Osteocyte (in vitro differentiated cells): ENCODE measurements at regions not wholly inside any gene's neighbourhood (a gene's known extent, or its start where the extent isn't known, plus 50 kb on each side); places are given as distances from the start of the nearest gene placed in this dataset.

Experiments
- DNase-seq: peaks from one replicate; pipeline ENCODE4 v3.0.0; 2021; ENCODE audit warnings: mixed read lengths; ENCODE audit not compliant: unreplicated experiment; ENCODE audit errors: extremely low spot score
- H3K27ac Mint-ChIP-seq: one replicate; pipeline ENCODE4 v1.8.0; 2021; ENCODE audit warnings: mild to moderate bottlenecking, mixed read lengths; ENCODE audit not compliant: unreplicated experiment
- H3K27me3 Mint-ChIP-seq: one replicate; pipeline ENCODE4 v1.8.0; 2021; ENCODE audit warnings: mixed read lengths; ENCODE audit not compliant: unreplicated experiment
- H3K36me3 Mint-ChIP-seq: one replicate; pipeline ENCODE4 v1.8.0; 2021; ENCODE audit warnings: mixed read lengths; ENCODE audit not compliant: unreplicated experiment
- H3K4me1 Mint-ChIP-seq: one replicate; pipeline ENCODE4 v1.8.0; 2021; ENCODE audit warnings: mixed read lengths; ENCODE audit not compliant: unreplicated experiment
- H3K4me3 Mint-ChIP-seq: one replicate; pipeline ENCODE4 v1.8.0; 2021; ENCODE audit warnings: mild to moderate bottlenecking, moderate library complexity, mixed read lengths; ENCODE audit not compliant: unreplicated experiment
- H3K9me3 Mint-ChIP-seq: one replicate; pipeline ENCODE4 v1.8.0; 2021; ENCODE audit warnings: mixed read lengths; ENCODE audit not compliant: unreplicated experiment
- CTCF ChIP-seq: fragments of 200-600 bp; sonication (generic); IDR thresholded peaks from 2 replicates; pipeline ENCODE4 v1.5.0; 2021; ENCODE audit warnings: antibody characterized with exemption, mild to moderate bottlenecking, moderate library complexity

- no peak for DNase-seq
- no peak for TF ChIP-seq CTCF
- H3K4me1 Mint-ChIP-seq: peaks cover 6% of the 10 kb centered on the region
- no peaks in the 10 kb centered on the region for H3K27me3 Mint-ChIP-seq
- no peak overlapping the region for H3K27ac Mint-ChIP-seq
- H3K4me3 Mint-ChIP-seq: no peak overlapping the region
- no peaks in the 10 kb centered on the region for H3K9me3 Mint-ChIP-seq
- H3K36me3 Mint-ChIP-seq: no peaks in the 10 kb centered on the region
Measured at GRCh38 chr13:110822669-110822945, 92.3 kb downstream of the ANKRD10 start.

GRCh38 chr13:110824702-110825300 is 90.1 kb downstream of the ANKRD10 start:
- TF ChIP-seq CTCF: no peak

GRCh38 chr13:110825516-110825915 is 89.4 kb downstream of the ANKRD10 start:
- Mint-ChIP-seq H3K27ac (no peak overlapping the region), H3K27me3 (no peaks in the 10 kb centered on the region), H3K4me3 (no peak overlapping the region), H3K36me3 (no peaks in the 10 kb centered on the region), H3K4me1 (no peaks in the 10 kb centered on the region), H3K9me3 (no peaks in the 10 kb centered on the region)
- no peak for TF ChIP-seq CTCF
- no peak for DNase-seq

More at GRCh38 chr13:110824702-110825300, 90.1 kb downstream of the ANKRD10 start:
- Mint-ChIP-seq H3K4me3 (no peak overlapping the region), H3K27me3 (no peaks in the 10 kb centered on the region), H3K36me3 (no peaks in the 10 kb centered on the region), H3K27ac (no peak overlapping the region), H3K9me3 (no peaks in the 10 kb centered on the region), H3K4me1 (no peaks in the 10 kb centered on the region)
- no peak for DNase-seq

GRCh38 chr13:110826101-110826500 is 88.8 kb downstream of the ANKRD10 start:
- Mint-ChIP-seq H3K9me3 (no peaks in the 10 kb centered on the region), H3K4me3 (no peak overlapping the region), H3K4me1 (no peaks in the 10 kb centered on the region), H3K27ac (no peak overlapping the region), H3K27me3 (no peaks in the 10 kb centered on the region), H3K36me3 (no peaks in the 10 kb centered on the region)
- TF ChIP-seq CTCF: no peak
- no peak for DNase-seq

- Mint-ChIP-seq H3K4me3 (no peak overlapping the region), H3K36me3 (no peaks in the 10 kb centered on the region), H3K4me1 (no peaks in the 10 kb centered on the region), H3K27me3 (no peaks in the 10 kb centered on the region), H3K27ac (no peak overlapping the region), H3K9me3 (no peaks in the 10 kb centered on the region)
- DNase-seq: no peak
- TF ChIP-seq CTCF: no peak
Measured at GRCh38 chr13:110826861-110827672, 87.8 kb downstream of the ANKRD10 start.
